ENCODE measurements at regions not wholly inside any gene's neighbourhood (a gene's known extent, or its start where the extent isn't known, plus 50 kb on each side); places are given as distances from the start of the nearest gene placed in this dataset.
"Not testable (repeated sequence)": the region's sequence is repeated elsewhere in the genome, so short reads cannot be mapped to it uniquely, and the experiment has no call there.

GRCh38 chrX:87017210-87017609, 500.4 kb upstream of the KLHL4 start:
- Histone ChIP-seq H3K27me3 (ENCODE audit: control insufficient read depth, insufficient read depth, low read length) (no peaks in the 10 kb centered on the region), H3K4me2 (ENCODE audit: extremely low read depth, insufficient read depth, low read length) (no peak overlapping the region), H3K4me3 (replicated peaks in 1 of 4; ENCODE audit: control extremely low read depth in 1 of 4, insufficient read depth in 1 of 4, low read depth in 3 of 4, low read length in 4 of 4) (no peak overlapping the region), H3K36me3 (ENCODE audit: control insufficient read depth, insufficient read depth, low read length) (no peaks in the 10 kb centered on the region), H3K4me1 (ENCODE audit: control insufficient read depth, extremely low read depth, insufficient read depth, low read length) (no peaks in the 10 kb centered on the region), H3K9me3 (ENCODE audit: control insufficient read depth, insufficient read depth, low read depth, low read length) (no peaks in the 10 kb centered on the region), H3K79me2 (ENCODE audit: control insufficient read depth, insufficient read depth, low read length) (no peaks in the 10 kb centered on the region), H3K27ac (ENCODE audit: insufficient read depth, low read length) (no peak overlapping the region), H2AFZ (ENCODE audit: low read length) (no peak overlapping the region), H4K20me1 (ENCODE audit: control insufficient read depth, extremely low read depth, insufficient read depth, low read length) (no peaks in the 10 kb centered on the region), H3K9ac (ENCODE audit: insufficient read depth, low read length) (no peak overlapping the region)
- DNase-seq (ENCODE audit: low read depth in 2 of 2) = no peak
- TF ChIP-seq, protein P1, sequence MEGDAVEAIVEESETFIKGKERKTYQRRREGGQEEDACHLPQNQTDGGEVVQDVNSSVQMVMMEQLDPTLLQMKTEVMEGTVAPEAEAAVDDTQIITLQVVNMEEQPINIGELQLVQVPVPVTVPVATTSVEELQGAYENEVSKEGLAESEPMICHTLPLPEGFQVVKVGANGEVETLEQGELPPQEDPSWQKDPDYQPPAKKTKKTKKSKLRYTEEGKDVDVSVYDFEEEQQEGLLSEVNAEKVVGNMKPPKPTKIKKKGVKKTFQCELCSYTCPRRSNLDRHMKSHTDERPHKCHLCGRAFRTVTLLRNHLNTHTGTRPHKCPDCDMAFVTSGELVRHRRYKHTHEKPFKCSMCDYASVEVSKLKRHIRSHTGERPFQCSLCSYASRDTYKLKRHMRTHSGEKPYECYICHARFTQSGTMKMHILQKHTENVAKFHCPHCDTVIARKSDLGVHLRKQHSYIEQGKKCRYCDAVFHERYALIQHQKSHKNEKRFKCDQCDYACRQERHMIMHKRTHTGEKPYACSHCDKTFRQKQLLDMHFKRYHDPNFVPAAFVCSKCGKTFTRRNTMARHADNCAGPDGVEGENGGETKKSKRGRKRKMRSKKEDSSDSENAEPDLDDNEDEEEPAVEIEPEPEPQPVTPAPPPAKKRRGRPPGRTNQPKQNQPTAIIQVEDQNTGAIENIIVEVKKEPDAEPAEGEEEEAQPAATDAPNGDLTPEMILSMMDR (conservative IDR thresholded peaks at IDR 0.05 in 1 of 2, IDR thresholded peaks at IDR 0.05 in 1 of 2; ENCODE audit: low read depth in 1 of 2, low read length in 2 of 2) = no peak
- TF ChIP-seq EZH2 (IDR thresholded peaks at IDR 0.05; ENCODE audit: low read length, missing control alignments) = no peak

GRCh38 chrX:87033115-87033514, 484.5 kb upstream of the KLHL4 start:
- not testable (repeated sequence) for H3K4me2 ChIP-seq (ENCODE audit: extremely low read depth, insufficient read depth, low read length); H3K4me1 ChIP-seq (ENCODE audit: control insufficient read depth, extremely low read depth, insufficient read depth, low read length); H4K20me1 ChIP-seq (ENCODE audit: control insufficient read depth, extremely low read depth, insufficient read depth, low read length); H3K4me3 ChIP-seq (replicated peaks in 1 of 4; ENCODE audit: control extremely low read depth in 1 of 4, insufficient read depth in 1 of 4, low read depth in 3 of 4, low read length in 4 of 4); H2AFZ ChIP-seq (ENCODE audit: low read length); DNase-seq (ENCODE audit: low read depth in 2 of 2); H3K36me3 ChIP-seq (ENCODE audit: control insufficient read depth, insufficient read depth, low read length); H3K9ac ChIP-seq (ENCODE audit: insufficient read depth, low read length); H3K27me3 ChIP-seq (ENCODE audit: control insufficient read depth, insufficient read depth, low read length); H3K79me2 ChIP-seq (ENCODE audit: control insufficient read depth, insufficient read depth, low read length); H3K9me3 ChIP-seq (ENCODE audit: control insufficient read depth, insufficient read depth, low read depth, low read length); H3K27ac ChIP-seq (ENCODE audit: insufficient read depth, low read length)

GRCh38 chrX:87045352-87045751, 472.2 kb upstream of the KLHL4 start:
- no peaks in the 10 kb centered on the region for H3K9me3 ChIP-seq (ENCODE audit: control insufficient read depth, insufficient read depth, low read depth, low read length)
- no peaks in the 10 kb centered on the region for H4K20me1 ChIP-seq (ENCODE audit: control insufficient read depth, extremely low read depth, insufficient read depth, low read length)

More at GRCh38 chrX:87045352-87045751, 472.2 kb upstream of the KLHL4 start:
- Histone ChIP-seq H3K79me2 (ENCODE audit: control insufficient read depth, insufficient read depth, low read length) (no peaks in the 10 kb centered on the region), H3K4me1 (ENCODE audit: control insufficient read depth, extremely low read depth, insufficient read depth, low read length) (no peaks in the 10 kb centered on the region), H3K4me2 (ENCODE audit: extremely low read depth, insufficient read depth, low read length) (no peak overlapping the region), H3K36me3 (ENCODE audit: control insufficient read depth, insufficient read depth, low read length) (no peaks in the 10 kb centered on the region), H3K9ac (ENCODE audit: insufficient read depth, low read length) (no peak overlapping the region), H3K4me3 (replicated peaks in 1 of 4; ENCODE audit: control extremely low read depth in 1 of 4, insufficient read depth in 1 of 4, low read depth in 3 of 4, low read length in 4 of 4) (no peak overlapping the region), H2AFZ (ENCODE audit: low read length) (no peak overlapping the region), H3K27me3 (ENCODE audit: control insufficient read depth, insufficient read depth, low read length) (no peaks in the 10 kb centered on the region), H3K27ac (ENCODE audit: insufficient read depth, low read length) (no peak overlapping the region)
- no peak for DNase-seq (ENCODE audit: low read depth in 2 of 2)
- TF ChIP-seq EZH2 (IDR thresholded peaks at IDR 0.05; ENCODE audit: low read length, missing control alignments) = no peak
- TF ChIP-seq, protein P1 (conservative IDR thresholded peaks at IDR 0.05 in 1 of 2, IDR thresholded peaks at IDR 0.05 in 1 of 2; ENCODE audit: low read depth in 1 of 2, low read length in 2 of 2) = no peak

Measured in fibroblast of lung (primary cell).